ENCODE measurements at regions not wholly inside any gene's neighbourhood (a gene's known extent, or its start where the extent isn't known, plus 50 kb on each side); places are given as distances from the start of the nearest gene placed in this dataset.

DNA sequence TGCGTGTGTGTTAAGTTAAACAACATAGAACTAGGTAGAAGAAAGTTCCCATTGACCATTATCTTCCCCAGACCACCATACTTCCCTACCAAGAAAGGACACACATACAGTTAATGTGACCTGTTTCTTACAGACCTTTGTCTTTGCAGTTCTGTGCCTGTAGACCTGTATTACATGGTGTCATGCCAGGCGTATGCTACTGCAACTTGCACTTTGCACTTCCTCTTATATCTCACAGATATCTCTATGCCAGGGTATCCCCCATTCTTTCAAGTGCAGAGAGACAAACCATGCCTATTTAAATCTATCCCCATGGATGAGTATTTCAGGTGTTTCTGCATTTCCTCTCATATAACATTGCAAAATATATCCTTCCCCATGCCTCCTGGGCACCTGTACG, 136.8 kb upstream of the PKDCC start:
- peaks cover 16% of the 10 kb centered on the region for H3K27me3 Mint-ChIP-seq (ENCODE audit: low read depth)

DNA sequence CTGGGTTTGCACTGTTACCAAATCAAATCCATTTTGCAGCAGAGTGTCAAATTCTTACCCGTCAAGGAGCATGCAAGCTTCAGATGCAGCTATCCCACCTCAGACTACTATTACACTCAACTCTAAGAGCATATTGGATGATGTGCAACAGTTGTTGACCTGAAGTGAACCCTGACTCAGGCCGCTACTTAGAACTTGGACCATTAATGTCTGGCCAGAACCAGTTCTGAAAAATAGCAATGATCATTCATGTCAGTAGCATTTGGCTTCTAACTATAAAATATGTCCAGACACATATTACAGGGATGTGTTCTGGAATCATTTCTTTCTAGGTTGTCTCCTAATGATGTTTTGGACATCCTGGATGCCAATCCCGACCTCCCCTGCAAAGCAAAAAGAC, 135.5 kb upstream of the PKDCC start:
- Mint-ChIP-seq H3K9me3 (no peaks in the 10 kb centered on the region), H3K27ac (no peak overlapping the region), H3K4me3 (no peak overlapping the region), H3K27me3 (ENCODE audit: low read depth) (peaks cover 23% of the 10 kb centered on the region), H3K4me1 (ENCODE audit: low read depth) (no peaks in the 10 kb centered on the region), H3K36me3 (ENCODE audit: low read depth) (no peaks in the 10 kb centered on the region)
- no peak for DNase-seq (ENCODE audit: low spot score)

More for the DNA sequence above, 136.8 kb upstream of the PKDCC start:
- H3K4me1 Mint-ChIP-seq (ENCODE audit: low read depth): no peaks in the 10 kb centered on the region
- no peak overlapping the region for H3K27ac Mint-ChIP-seq
- H3K4me3 Mint-ChIP-seq: no peak overlapping the region
- no peak for DNase-seq (ENCODE audit: low spot score)
- no peaks in the 10 kb centered on the region for H3K9me3 Mint-ChIP-seq
- H3K36me3 Mint-ChIP-seq (ENCODE audit: low read depth): no peaks in the 10 kb centered on the region

DNA sequence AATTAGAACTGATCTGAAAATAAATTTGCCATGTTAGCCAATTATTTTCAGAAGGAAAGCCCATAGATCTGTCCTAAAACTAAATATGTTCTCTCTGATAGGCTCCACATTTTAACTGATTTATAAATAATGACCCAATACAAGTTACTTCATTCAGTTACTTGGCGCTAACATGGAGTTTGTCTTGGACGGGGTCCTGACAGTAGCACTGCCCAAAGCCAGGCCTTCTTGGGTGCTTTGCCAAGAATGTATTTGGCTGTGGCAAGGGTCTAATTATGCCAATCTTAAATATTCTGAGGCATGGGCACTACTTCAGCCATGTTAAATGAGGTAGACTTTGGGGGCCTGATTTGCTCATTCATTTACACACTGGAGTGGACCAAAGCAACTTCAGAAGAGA, 135.0 kb upstream of the PKDCC start:
- DNase-seq (ENCODE audit: low spot score): no peak
- Mint-ChIP-seq H3K36me3 (ENCODE audit: low read depth) (no peaks in the 10 kb centered on the region), H3K9me3 (no peaks in the 10 kb centered on the region), H3K4me1 (ENCODE audit: low read depth) (no peaks in the 10 kb centered on the region), H3K4me3 (no peak overlapping the region), H3K27ac (no peak overlapping the region), H3K27me3 (ENCODE audit: low read depth) (peaks cover 23% of the 10 kb centered on the region)

DNA sequence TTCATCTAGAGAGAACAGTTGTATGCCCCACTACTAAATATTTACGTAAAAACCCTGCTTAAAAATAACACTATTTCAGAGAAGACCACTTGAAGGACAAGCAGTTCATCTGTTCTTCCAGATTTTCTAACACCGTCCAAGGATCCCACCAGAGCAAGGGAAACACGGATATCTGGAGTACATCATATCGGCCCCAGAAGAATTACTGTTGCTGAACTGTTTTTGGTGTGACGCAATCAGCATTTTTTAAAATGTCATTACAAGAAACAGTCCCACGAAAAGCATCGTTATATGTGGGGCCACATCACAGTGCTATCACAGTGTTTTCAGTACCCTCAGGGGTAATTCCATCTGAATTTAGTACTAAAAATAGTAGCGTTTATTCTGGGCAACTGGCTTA, 134.5 kb upstream of the PKDCC start:
- H3K27ac Mint-ChIP-seq: no peak overlapping the region
- no peaks in the 10 kb centered on the region for H3K4me1 Mint-ChIP-seq (ENCODE audit: low read depth)

DNA sequence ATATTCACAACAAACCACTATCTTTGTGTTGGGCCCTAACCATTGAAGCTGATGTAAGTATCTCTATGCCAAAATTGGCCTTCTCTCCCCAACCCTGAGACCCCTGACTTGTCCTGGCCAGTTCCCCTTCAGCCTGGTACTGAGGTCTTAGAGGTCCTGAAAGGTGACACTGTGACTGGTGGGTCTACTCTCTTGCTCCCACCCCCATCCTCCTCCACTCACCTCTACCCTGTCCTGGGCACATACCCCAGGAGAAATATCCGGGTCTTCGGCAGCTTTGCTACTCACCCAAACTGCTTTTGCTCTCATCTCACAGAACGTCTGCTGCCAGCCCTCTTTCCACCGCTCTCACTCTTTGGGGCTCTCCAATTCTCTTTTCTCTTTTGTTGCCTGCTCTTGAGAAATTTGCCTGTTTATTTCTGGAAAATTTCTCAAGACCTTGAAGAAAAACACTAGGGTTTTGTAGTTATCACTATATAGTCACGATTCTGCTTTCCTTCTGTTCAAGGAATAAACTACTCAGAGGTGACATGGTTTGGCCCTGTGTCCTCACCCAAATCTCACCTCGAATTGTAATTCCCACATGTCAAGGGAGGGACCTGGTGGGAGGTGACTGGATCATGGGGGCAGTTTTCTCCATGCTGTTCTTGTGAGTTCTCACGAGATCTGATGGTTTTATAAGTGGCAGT, 133.8 kb upstream of the PKDCC start:
- no peaks in the 10 kb centered on the region for H3K9me3 Mint-ChIP-seq
- DNase-seq (ENCODE audit: low spot score): no peak
- H3K27me3 Mint-ChIP-seq (ENCODE audit: low read depth): peaks cover 16% of the 10 kb centered on the region
- no peak overlapping the region for H3K4me3 Mint-ChIP-seq
- H3K27ac Mint-ChIP-seq: no peak overlapping the region
- no peaks in the 10 kb centered on the region for H3K36me3 Mint-ChIP-seq (ENCODE audit: low read depth)
- H3K4me1 Mint-ChIP-seq (ENCODE audit: low read depth): no peaks in the 10 kb centered on the region

More for the DNA sequence above, 134.5 kb upstream of the PKDCC start:
- Mint-ChIP-seq H3K27me3 (ENCODE audit: low read depth) (peaks cover 21% of the 10 kb centered on the region), H3K4me3 (no peak overlapping the region), H3K36me3 (ENCODE audit: low read depth) (no peaks in the 10 kb centered on the region), H3K9me3 (no peaks in the 10 kb centered on the region)
- DNase-seq (ENCODE audit: low spot score): no peak

DNA sequence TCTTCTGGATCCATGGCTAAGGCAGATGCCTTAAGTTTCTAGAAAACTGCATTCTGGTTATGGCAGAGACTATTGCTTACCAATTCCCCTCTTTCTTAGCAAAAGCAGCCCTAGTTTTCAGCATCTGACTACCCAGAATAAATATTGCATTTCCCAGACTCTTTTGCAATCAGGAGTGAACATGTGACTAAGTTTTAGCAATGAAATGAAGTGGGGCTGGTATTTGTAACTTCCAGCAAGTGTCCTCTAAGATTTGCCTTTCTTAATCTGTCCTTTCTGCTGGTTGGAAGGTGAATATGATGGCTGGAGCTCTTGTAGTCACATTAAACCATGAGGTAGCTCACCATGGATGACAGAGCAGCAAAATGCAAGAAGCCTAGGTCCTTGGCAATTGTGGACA, 132.9 kb upstream of the PKDCC start:
- Mint-ChIP-seq H3K36me3 (ENCODE audit: low read depth) (no peaks in the 10 kb centered on the region), H3K27me3 (ENCODE audit: low read depth) (peaks cover 12% of the 10 kb centered on the region), H3K4me1 (ENCODE audit: low read depth) (no peaks in the 10 kb centered on the region), H3K9me3 (no peaks in the 10 kb centered on the region), H3K4me3 (no peak overlapping the region), H3K27ac (no peak overlapping the region)
- no peak for DNase-seq (ENCODE audit: low spot score)

DNA sequence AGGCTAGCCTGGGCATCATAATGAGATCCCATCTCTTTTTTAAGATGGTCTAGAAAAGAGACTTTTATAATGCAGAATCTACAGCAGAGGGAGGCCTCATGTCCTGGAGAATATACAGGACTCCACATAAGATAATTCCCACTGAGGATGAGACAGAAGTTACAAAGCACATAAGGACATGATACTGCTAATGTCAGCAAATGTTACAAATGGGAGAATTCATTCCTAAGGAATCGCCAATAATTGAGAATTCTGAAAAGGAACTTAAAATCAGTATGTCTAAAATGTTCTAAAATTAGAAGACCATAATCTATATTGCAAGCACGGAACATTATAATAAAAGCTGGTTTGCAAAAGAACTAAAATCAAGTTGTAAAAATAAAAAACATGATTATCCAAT, 131.6 kb upstream of the PKDCC start:
- Mint-ChIP-seq H3K27me3 (ENCODE audit: low read depth) (peaks cover 12% of the 10 kb centered on the region), H3K4me3 (no peak overlapping the region), H3K4me1 (ENCODE audit: low read depth) (no peaks in the 10 kb centered on the region), H3K27ac (no peak overlapping the region), H3K9me3 (no peaks in the 10 kb centered on the region), H3K36me3 (ENCODE audit: low read depth) (no peaks in the 10 kb centered on the region)
- no peak for DNase-seq (ENCODE audit: low spot score)

DNA sequence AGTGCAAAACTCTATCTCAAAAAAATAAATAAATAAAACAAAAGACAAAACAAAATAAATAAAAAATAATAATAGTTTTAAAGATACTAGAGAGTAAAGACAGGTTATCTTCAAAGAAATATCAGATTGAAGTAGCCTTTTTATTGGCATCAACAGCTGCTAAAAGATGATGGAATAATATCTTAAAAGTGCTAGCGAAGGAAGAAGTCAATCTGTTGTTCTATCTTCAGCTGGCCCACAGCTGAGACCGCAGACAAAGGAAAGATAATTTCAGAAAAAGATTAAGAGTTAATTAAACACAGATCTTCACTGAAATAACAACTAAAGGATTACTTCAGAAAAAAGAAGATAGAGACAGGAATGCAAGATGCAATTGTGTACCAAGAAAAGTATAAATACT, 130.2 kb upstream of the PKDCC start:
- H3K27ac Mint-ChIP-seq: no peak overlapping the region
- H3K4me1 Mint-ChIP-seq (ENCODE audit: low read depth): no peaks in the 10 kb centered on the region
- no peak for DNase-seq (ENCODE audit: low spot score)
- no peaks in the 10 kb centered on the region for H3K36me3 Mint-ChIP-seq (ENCODE audit: low read depth)
- peaks cover 10% of the 10 kb centered on the region for H3K27me3 Mint-ChIP-seq (ENCODE audit: low read depth)
- H3K9me3 Mint-ChIP-seq: no peaks in the 10 kb centered on the region
- no peak overlapping the region for H3K4me3 Mint-ChIP-seq

DNA sequence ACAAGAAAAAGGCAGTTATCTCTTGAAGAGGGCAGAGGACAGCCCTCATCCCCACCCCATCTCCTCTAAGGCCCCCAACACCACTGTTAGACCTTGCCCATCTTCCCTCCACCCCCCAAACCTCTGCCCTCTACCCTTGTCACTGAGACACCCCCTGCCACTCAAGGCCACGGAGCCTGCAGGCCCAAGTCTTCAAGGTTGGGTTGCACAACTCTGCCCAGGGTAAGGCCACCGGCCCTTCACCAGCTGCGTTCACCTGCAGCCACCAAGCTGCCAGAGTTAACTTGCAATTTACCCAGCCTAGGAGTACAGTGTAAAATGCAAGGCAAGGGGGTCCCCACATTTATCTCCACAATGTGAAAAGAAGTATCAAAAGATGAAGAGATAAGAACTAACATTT, 128.7 kb upstream of the PKDCC start:
- H3K27ac Mint-ChIP-seq: no peak overlapping the region
- H3K27me3 Mint-ChIP-seq (ENCODE audit: low read depth): peaks cover 10% of the 10 kb centered on the region
- no peaks in the 10 kb centered on the region for H3K4me1 Mint-ChIP-seq (ENCODE audit: low read depth)
- DNase-seq (ENCODE audit: low spot score): no peak
- no peaks in the 10 kb centered on the region for H3K9me3 Mint-ChIP-seq
- no peak overlapping the region for H3K4me3 Mint-ChIP-seq
- no peaks in the 10 kb centered on the region for H3K36me3 Mint-ChIP-seq (ENCODE audit: low read depth)

DNA sequence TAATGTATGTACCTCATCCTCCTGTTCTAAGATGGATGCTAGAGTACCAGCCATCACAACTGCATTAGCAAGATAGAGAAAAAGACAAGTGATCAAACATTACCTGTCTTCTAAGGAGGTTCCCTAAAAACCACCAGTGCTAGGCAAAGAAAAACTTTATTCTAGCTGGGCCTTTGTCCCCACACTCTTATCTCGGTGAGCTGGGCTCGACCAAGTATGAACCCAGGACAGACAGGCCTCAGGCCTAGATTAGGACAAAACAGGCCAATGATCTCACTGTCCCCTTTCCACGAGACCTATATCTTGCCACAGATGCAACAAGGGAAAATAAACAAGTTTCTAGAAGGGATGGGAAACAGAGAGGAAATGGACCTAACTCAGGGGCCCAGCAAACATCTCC, 127.6 kb upstream of the PKDCC start:
- DNase-seq (ENCODE audit: low spot score): no peak
- Mint-ChIP-seq H3K27me3 (ENCODE audit: low read depth) (peaks cover 10% of the 10 kb centered on the region), H3K4me3 (no peak overlapping the region), H3K27ac (no peak overlapping the region), H3K4me1 (ENCODE audit: low read depth) (no peaks in the 10 kb centered on the region), H3K36me3 (ENCODE audit: low read depth) (no peaks in the 10 kb centered on the region), H3K9me3 (no peaks in the 10 kb centered on the region)

DNA sequence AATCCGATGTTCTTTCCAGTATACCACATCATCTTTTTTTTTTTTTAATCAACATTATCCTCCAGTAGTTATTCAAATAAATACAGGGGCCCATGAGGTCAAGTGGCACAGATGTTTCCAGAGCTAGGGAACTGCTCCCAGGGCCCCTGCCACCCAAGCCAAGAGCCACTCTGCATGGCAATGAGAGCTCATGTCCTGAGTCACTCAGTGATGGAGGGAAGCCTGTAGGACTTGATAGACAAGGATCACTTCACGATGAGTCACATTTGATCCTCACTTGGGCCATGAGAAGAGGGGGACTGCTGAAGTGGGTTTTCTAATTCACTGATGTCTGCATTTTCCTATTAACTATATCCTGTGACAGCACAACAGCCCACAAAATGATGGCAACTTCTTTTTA, 127.0 kb upstream of the PKDCC start:
- no peaks in the 10 kb centered on the region for H3K4me1 Mint-ChIP-seq (ENCODE audit: low read depth)
- DNase-seq (ENCODE audit: low spot score): no peak
- no peaks in the 10 kb centered on the region for H3K36me3 Mint-ChIP-seq (ENCODE audit: low read depth)
- H3K4me3 Mint-ChIP-seq: no peak overlapping the region
- H3K27ac Mint-ChIP-seq: no peak overlapping the region
- no peaks in the 10 kb centered on the region for H3K9me3 Mint-ChIP-seq
- H3K27me3 Mint-ChIP-seq (ENCODE audit: low read depth): peaks cover 8% of the 10 kb centered on the region

DNA sequence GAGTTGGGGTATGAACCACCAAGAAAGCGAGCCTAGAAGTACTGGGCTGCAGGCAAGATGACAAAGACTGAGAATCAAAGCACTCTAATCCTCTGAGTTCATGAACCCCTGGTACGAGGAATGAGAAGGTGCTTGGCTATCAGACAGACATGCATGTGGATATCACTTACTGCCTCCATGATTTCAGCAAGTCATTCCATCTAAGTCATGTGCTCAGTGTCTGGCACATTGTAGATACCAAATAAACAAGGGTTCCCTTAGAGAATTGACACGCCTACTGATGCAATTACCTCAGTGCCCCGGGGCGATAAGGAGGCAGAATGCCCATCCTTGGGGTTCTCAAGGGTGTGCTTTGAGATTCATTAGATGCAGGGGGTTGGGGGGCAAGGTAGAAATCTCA, 125.6 kb upstream of the PKDCC start:
- Mint-ChIP-seq H3K36me3 (ENCODE audit: low read depth) (no peaks in the 10 kb centered on the region), H3K4me1 (ENCODE audit: low read depth) (no peaks in the 10 kb centered on the region), H3K27ac (no peak overlapping the region), H3K4me3 (no peak overlapping the region), H3K9me3 (no peaks in the 10 kb centered on the region), H3K27me3 (ENCODE audit: low read depth) (peaks cover under 1% of the 10 kb centered on the region)
- no peak for DNase-seq (ENCODE audit: low spot score)

DNA sequence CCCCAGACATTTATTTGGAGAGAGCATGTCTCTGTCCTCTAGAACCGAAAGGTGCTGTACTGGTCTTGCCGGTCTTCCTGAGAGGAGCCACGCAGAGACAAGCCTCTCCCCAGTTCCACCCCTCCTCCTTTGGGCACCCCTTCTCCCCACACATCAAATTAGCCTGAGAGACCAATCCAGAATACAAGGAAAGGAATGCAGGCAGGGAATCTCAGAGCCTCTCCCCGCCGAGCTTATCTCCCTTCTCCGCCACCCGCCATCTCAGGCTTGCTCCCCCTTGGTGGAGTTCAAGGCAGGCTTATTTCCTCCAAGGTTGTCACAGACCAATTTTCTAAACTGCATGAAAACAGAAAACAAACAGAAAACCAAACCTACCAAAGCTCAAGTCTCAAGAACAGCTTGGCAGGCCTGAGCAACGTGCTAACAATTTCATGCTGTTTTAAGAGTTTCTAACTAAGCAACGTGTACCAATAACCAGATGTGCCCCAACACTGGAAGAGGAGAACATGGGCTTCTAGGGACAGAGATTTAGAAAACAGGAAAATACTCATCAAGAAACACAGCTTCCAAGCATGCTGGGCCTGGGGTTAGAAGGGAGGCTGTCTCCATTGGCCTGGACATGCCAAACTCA, 124.5 kb upstream of the PKDCC start:
- Mint-ChIP-seq H3K36me3 (ENCODE audit: low read depth) (no peaks in the 10 kb centered on the region), H3K4me3 (no peak overlapping the region), H3K27me3 (ENCODE audit: low read depth) (no peaks in the 10 kb centered on the region), H3K27ac (no peak overlapping the region), H3K9me3 (no peaks in the 10 kb centered on the region), H3K4me1 (ENCODE audit: low read depth) (no peaks in the 10 kb centered on the region)
- no peak for DNase-seq (ENCODE audit: low spot score)

DNA sequence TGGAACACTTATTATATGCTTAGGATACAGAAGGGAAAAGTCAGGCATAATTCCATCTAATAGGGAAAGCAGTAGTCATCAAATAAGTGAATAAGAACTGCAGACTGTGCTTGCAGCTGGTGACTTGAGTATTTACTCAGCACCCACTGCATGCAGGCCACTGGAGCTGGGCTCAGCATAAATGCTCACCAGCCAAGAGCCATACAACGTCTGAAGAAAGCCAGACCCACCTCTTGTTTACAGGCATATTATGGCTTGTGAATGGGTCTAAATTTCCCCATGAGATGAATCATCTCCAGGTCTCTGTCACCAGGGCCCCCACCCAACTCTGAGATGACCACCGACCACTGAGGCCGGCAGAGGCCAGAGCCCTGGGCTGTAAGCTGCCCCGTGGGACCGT, 123.8 kb upstream of the PKDCC start:
- Mint-ChIP-seq H3K27ac (no peak overlapping the region), H3K36me3 (ENCODE audit: low read depth) (no peaks in the 10 kb centered on the region), H3K9me3 (no peaks in the 10 kb centered on the region), H3K27me3 (ENCODE audit: low read depth) (no peaks in the 10 kb centered on the region), H3K4me3 (no peak overlapping the region), H3K4me1 (ENCODE audit: low read depth) (no peaks in the 10 kb centered on the region)
- no peak for DNase-seq (ENCODE audit: low spot score)

All from T-helper 2 cell treated with Interferon-gamma antibody and Interleukin-4, amounts not matched to agents 5 μg/mL and 100 μg/mL, for 36 hours (primary cell).